Pancreas (tissue), 10 donors: ENCODE measurements at regions not wholly inside any gene's neighbourhood (a gene's known extent, or its start where the extent isn't known, plus 50 kb on each side); places are given as distances from the start of the nearest gene placed in this dataset.

Source experiments
- ATAC-seq, 4 donors: fragments of 200-7000 bp; cut with Tn5 transposase; one replicate each; pipeline versions ENCODE4 v1.8.0 to v1.9.1; 2020; ENCODE audit warnings: mild to moderate bottlenecking in 4 of 4, moderate library complexity in 4 of 4
- DNase-seq, 6 donors: peaks; one replicate each; pipeline ENCODE4 v3.0.0-alpha.2; 2020
- FAIRE-seq: peaks from 2 replicates; lab custom pipeline; 2012; peaks lifted over from hg19 to GRCh38; lab: Jason Lieb, UNC
- H3K27ac ChIP-seq, 4 donors: fragments of 200-600 bp; sonication (generic); 1 replicate in 3 of 4; 2 replicates in 1 of 4; pipeline versions ENCODE4 v1.5.0 to v1.8.0; 2020
- H3K27me3 ChIP-seq, 4 donors: fragments of 200-600 bp; one replicate each; pipeline ENCODE4 v1.8.0; 2021
- H3K36me3 ChIP-seq, 3 donors: fragments of 200-600 bp; sonication (generic) in 1 of 3; one replicate each; pipeline versions ENCODE4 v1.5.0 to v1.8.0; 2020 to 2021
- H3K4me1 ChIP-seq, 3 donors: fragments of 200-600 bp; one replicate each; pipeline ENCODE4 v1.8.0; 2021
- H3K4me3 ChIP-seq, 4 donors: fragments of 200-600 bp; sonication (generic) in 2 of 4; one replicate each; pipeline versions ENCODE4 v1.5.0 to v1.8.0; 2020 to 2021
- H3K9me3 ChIP-seq, 4 donors: fragments of 200-600 bp; one replicate each; pipeline ENCODE4 v1.8.0; 2021
- WGBS, 2 donors: extraction: QIAGEN DNeasy Blood & Tissue Kit; methylation state at CpG; one replicate each; pipeline ENCODE4 v1.1.7; 2013; 5-methylcytosine and 5-hydroxymethylcytosine counted together
- intact Hi-C, 3 donors: fragments of 100-400 bp; cut with DNase I; formaldehyde crosslinking; loops; one replicate each; pipeline versions ENCODE4 v1.11.1 to v1.14.2; 2022
- TF ChIP-seq, protein P1 (sequence below), 4 donors: fragments of 200-600 bp; sonication (generic) in 3 of 4; IDR thresholded peaks; one replicate each; pipeline versions ENCODE4 v1.5.0 to v1.8.0; 2021; ENCODE audit warnings: antibody characterized with exemption in 4 of 4
- donor health status: healthy with polysubstance abuse.
- donor health status: DM: no; HTN: no; CAD: no; lungs with moderate emphysema.
- donor health status: DM: no; HTN: no; CAD: no.
- donor health status: control.
- donor health status: control.
- donor health status: Bipolar disorder and iron deficiency.
- donor health status: DM: yes; HTN: yes; CAD: no.
- donor health status: DM: no; HTN: no; CAD: no.
- donor health status: DM: no; HTN: no; CAD: no.
- donor health status: DM: yes; HTN: yes; CAD: no.

DNA sequence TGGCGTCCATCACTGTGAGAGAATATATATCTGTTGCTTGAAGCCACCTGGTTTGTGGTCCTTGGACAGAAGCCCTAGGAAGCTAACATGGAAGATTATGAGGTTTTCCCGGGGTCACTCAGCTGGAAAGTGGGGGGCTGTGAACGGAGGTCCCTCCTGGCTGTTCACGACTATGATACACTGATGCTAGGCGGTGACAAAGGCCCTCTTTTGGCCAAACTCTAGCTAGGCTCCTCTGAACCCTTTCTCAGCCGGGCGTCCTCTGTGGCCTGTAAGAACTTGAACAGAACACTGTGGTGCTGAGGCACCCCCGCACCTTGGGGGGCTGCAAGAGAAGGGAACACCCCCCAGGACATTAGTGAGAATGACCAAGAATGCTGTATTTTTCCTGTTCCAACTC lies 164.6 kb downstream of the TFCP2L1 start:
- no peaks in the 10 kb centered on the region for H3K9me3 ChIP-seq
- DNase-seq (no peak), FAIRE-seq (no peak), ATAC-seq (no peak)
- intact Hi-C loops: loop anchor here in 1 of 3 donors (10.0 kb wide), 1 partner anchor 234 kb away; no protein-coding TSS in a partner anchor
- no peaks in the 10 kb centered on the region for H3K4me1 ChIP-seq
- H3K27ac ChIP-seq: no peak overlapping the region
- TF ChIP-seq, protein P1, sequence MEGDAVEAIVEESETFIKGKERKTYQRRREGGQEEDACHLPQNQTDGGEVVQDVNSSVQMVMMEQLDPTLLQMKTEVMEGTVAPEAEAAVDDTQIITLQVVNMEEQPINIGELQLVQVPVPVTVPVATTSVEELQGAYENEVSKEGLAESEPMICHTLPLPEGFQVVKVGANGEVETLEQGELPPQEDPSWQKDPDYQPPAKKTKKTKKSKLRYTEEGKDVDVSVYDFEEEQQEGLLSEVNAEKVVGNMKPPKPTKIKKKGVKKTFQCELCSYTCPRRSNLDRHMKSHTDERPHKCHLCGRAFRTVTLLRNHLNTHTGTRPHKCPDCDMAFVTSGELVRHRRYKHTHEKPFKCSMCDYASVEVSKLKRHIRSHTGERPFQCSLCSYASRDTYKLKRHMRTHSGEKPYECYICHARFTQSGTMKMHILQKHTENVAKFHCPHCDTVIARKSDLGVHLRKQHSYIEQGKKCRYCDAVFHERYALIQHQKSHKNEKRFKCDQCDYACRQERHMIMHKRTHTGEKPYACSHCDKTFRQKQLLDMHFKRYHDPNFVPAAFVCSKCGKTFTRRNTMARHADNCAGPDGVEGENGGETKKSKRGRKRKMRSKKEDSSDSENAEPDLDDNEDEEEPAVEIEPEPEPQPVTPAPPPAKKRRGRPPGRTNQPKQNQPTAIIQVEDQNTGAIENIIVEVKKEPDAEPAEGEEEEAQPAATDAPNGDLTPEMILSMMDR (IDR thresholded peaks at IDR 0.05): no peak
- no peaks in the 10 kb centered on the region for H3K36me3 ChIP-seq
- H3K27me3 ChIP-seq: no peaks in the 10 kb centered on the region
- H3K4me3 ChIP-seq: no peak overlapping the region
- WGBS, 2 donors: 84 to 88% methylated on average over 8 of the region's 8 CpGs

DNA sequence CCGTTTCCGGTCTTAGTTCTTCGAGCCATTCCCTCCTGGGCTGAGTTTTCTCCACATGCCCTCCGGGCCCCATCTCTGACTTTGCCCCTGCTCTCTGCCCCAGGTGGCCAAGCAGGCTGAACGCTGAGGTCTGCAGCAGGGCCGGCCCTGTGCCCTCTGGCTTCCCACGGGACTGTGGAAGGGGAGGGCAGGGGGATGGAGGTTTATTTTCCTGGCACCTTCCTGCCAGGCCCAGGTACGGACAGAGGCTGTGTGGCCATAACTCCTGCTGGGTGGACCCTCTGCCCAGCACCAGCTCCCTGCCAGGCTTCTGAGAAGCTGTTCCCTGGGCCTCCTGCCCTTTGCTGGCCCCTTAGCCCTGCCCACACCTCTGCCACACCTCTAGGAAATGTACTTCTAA lies 164.0 kb downstream of the TFCP2L1 start:
- H3K4me3 ChIP-seq: no peak overlapping the region
- DNase-seq (no peak), FAIRE-seq (no peak), ATAC-seq (no peak)
- TF ChIP-seq, protein P1 (IDR thresholded peaks at IDR 0.05): no peak
- 89 to 91% methylated on average over 8 of the region's 8 CpGs for WGBS, 2 donors
- intact Hi-C loops: loop anchor here in 1 of 3 donors (10.0 kb wide), 1 partner anchor 234 kb away; no protein-coding TSS in a partner anchor
- H3K27ac ChIP-seq: no peak overlapping the region
- H3K9me3 ChIP-seq: no peaks in the 10 kb centered on the region
- no peaks in the 10 kb centered on the region for H3K27me3 ChIP-seq
- H3K36me3 ChIP-seq: no peaks in the 10 kb centered on the region
- no peaks in the 10 kb centered on the region for H3K4me1 ChIP-seq

DNA sequence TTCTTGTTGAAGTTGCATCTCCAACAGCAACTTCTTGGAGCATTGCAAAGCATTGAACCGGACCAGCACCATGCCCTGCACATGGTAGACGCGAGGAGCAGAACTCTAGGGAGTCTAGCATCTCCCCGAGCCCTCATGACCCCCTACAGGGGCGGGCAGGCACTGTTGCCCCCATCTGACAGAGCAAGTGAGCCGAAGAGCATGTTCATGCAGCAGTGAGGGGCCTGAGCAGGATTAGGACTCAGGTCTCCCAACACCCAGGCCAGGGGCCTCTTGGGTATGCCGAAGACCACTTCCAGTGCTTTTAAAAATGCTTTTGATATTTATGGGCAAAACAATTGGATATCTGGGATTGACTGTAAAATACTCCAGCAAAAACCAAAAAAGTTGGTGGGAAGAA lies 163.3 kb downstream of the TFCP2L1 start:
- DNase-seq: no peak
- no peaks in the 10 kb centered on the region for H3K4me1 ChIP-seq
- H3K27ac ChIP-seq: no peak overlapping the region
- ATAC-seq: no peak
- no peaks in the 10 kb centered on the region for H3K9me3 ChIP-seq
- no peak for FAIRE-seq
- TF ChIP-seq, protein P1 (IDR thresholded peaks at IDR 0.05): no peak
- WGBS, 2 donors: 91 to 95% methylated on average over 7 of the region's 7 CpGs
- H3K27me3 ChIP-seq: no peaks in the 10 kb centered on the region
- H3K4me3 ChIP-seq: no peak overlapping the region
- intact Hi-C loops: loop anchor here in 1 of 3 donors (10.0 kb wide), 1 partner anchor 233 kb away; no protein-coding TSS in a partner anchor
- no peaks in the 10 kb centered on the region for H3K36me3 ChIP-seq

DNA sequence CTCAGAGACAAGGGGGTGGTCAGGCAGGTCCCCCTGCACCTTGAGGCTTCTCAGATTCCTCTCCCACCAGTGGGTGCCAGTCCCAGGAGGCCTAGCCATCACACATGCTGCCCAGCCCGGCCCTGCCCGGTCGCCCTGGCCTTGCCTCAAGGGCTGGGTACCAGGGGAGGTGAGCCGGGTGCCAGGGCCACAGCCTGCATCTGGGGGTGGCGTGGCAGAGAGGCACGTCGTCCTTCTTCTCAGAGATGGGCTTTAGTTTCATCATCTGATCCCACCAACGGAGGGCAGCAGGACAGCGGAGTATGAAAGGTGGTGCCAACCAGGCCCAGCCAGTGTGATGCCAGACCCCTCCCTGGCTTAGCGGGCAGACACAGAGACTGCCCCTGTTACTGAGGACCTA lies 161.7 kb downstream of the TFCP2L1 start:
- Histone ChIP-seq H3K4me1 (no peaks in the 10 kb centered on the region), H3K9me3 (no peaks in the 10 kb centered on the region), H3K4me3 (no peak overlapping the region), H3K27ac (no peak overlapping the region), H3K27me3 (no peaks in the 10 kb centered on the region), H3K36me3 (no peaks in the 10 kb centered on the region)
- intact Hi-C loops: loop anchor here in 1 of 3 donors (10.0 kb wide), 1 partner anchor 232 kb away; no protein-coding TSS in a partner anchor
- WGBS, 2 donors: 88 to 94% methylated on average over 10 of the region's 10 CpGs
- DNase-seq (no peak), FAIRE-seq (no peak), ATAC-seq (no peak)
- TF ChIP-seq, protein P1 (IDR thresholded peaks at IDR 0.05): no peak

DNA sequence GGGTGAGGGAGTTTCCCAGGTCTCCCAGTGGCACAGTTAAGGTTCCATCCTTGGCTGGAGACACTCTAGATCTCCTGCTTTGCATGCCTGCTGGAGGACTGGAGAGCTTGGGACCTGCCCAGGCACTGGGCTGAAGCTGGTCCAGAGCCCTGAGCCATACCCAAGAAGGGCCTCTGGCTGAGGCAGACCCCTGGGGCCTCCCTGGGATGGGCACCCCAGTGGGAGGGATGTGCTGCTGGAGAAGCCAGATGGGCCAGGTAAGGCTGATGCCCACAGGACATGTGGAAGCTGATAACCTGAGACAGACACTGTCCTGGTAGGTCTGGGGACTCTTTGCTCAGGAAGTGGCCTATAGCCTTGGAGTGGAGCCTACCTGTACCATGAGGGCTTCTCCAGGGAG lies 160.7 kb downstream of the TFCP2L1 start:
- Histone ChIP-seq H3K4me3 (no peak overlapping the region), H3K4me1 (no peaks in the 10 kb centered on the region), H3K9me3 (no peaks in the 10 kb centered on the region), H3K27ac (no peak overlapping the region), H3K27me3 (no peaks in the 10 kb centered on the region), H3K36me3 (no peaks in the 10 kb centered on the region)
- DNase-seq (no peak), FAIRE-seq (no peak), ATAC-seq (no peak)
- intact Hi-C loops: loop anchor here in 1 of 3 donors (10.0 kb wide), 1 partner anchor 230 kb away; no protein-coding TSS in a partner anchor
- TF ChIP-seq, protein P1 (IDR thresholded peaks at IDR 0.05): no peak
